ENCODE measurements at regions not wholly inside any gene's neighbourhood (a gene's known extent, or its start where the extent isn't known, plus 50 kb on each side); places are given as distances from the start of the nearest gene placed in this dataset.

DNA sequence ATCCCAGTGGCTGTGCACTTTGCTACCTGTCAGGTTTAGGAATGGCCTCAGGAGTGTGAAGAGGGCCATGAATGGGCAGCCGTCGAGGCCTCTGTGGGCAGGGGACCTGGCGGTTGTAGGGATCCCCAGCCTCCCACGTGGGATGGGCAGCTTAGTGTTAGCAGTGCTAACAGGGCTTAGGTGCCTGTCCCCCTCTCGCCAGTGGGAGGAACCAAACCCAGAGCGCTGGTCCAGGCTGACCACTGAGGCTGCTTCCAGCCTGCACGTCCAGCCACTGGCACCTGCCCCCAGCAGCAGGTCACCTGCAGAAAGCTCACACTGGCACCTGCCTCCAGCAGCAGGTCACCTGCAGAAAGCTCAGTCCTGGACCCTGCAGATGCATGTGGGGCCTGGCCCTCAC lies 162.2 kb upstream of the CIBAR2 start:
- Mint-ChIP-seq H3K9me3 (peaks cover 0 to 3% (median 0%) of the 10 kb centered on the region in 7 donors), H3K27ac (no peak overlapping the region), H3K36me3 (no peaks in the 10 kb centered on the region), H3K4me1 (no peaks in the 10 kb centered on the region), H3K4me3 (no peak overlapping the region), H3K27me3 (peaks cover 3 to 18% (median 8%) of the 10 kb centered on the region in 3 donors)
- ATAC-seq (ENCODE audit: low read depth in 2 of 2) (no peak), DNase-seq (no peak)

GRCh38 chr16:85274924-85275323 lies 162.7 kb upstream of the CIBAR2 start:
- no peaks in the 10 kb centered on the region for H3K36me3 Mint-ChIP-seq
- no peak overlapping the region for H3K27ac Mint-ChIP-seq
- H3K9me3 Mint-ChIP-seq = peaks cover 0 to 3% (median 0%) of the 10 kb centered on the region in 7 donors

GRCh38 chr16:85275533-85276249 lies 163.4 kb upstream of the CIBAR2 start:
- peak; percentile 73 to 76 for ATAC-seq (ENCODE audit: low read depth in 2 of 2)
- no peak overlapping the region for H3K4me3 Mint-ChIP-seq

More at GRCh38 chr16:85274924-85275323, 162.7 kb upstream of the CIBAR2 start:
- ATAC-seq (ENCODE audit: low read depth in 2 of 2) = no peak
- Mint-ChIP-seq H3K4me3 (no peak overlapping the region), H3K27me3 (peaks cover 3 to 18% (median 8%) of the 10 kb centered on the region in 3 donors), H3K4me1 (no peaks in the 10 kb centered on the region)
- DNase-seq = no peak

DNA sequence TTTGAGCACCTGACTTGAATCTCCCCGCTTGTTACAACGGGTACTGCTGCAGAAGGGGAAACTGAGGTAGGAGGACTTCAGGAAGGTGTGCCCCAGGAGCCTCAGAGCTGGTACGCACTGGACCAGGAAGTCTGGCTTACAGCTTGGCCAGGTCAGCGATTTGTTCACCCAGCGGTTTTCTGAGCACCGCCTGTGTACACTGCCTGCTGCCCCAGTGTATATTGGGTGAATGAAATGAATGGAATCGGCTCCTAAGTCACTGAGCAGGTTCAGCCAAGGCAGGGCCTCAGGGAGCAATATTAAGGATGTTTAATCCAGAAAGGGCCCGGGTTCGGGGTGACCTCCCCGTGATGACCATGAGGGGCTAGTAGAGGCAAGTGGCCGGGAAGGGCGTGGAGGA lies 164.0 kb upstream of the CIBAR2 start:
- peaks cover 3 to 11% (median 3%) of the 10 kb centered on the region in 3 donors for H3K27me3 Mint-ChIP-seq
- no peaks in the 10 kb centered on the region for H3K4me1 Mint-ChIP-seq
- H3K27ac Mint-ChIP-seq = no peak overlapping the region
- DNase-seq = no peak
- no peak for ATAC-seq (ENCODE audit: low read depth in 2 of 2)
- no peaks in the 10 kb centered on the region for H3K36me3 Mint-ChIP-seq
- H3K4me3 Mint-ChIP-seq = no peak overlapping the region
- H3K9me3 Mint-ChIP-seq = peaks cover 0 to 3% (median 0%) of the 10 kb centered on the region in 7 donors

More at GRCh38 chr16:85275533-85276249, 163.4 kb upstream of the CIBAR2 start:
- Mint-ChIP-seq H3K4me1 (no peaks in the 10 kb centered on the region), H3K9me3 (peaks cover 0 to 3% (median 0%) of the 10 kb centered on the region in 7 donors), H3K27me3 (peaks cover 3 to 17% (median 8%) of the 10 kb centered on the region in 3 donors), H3K27ac (no peak overlapping the region), H3K36me3 (no peaks in the 10 kb centered on the region)
- peak; percentile 58 for DNase-seq

DNA sequence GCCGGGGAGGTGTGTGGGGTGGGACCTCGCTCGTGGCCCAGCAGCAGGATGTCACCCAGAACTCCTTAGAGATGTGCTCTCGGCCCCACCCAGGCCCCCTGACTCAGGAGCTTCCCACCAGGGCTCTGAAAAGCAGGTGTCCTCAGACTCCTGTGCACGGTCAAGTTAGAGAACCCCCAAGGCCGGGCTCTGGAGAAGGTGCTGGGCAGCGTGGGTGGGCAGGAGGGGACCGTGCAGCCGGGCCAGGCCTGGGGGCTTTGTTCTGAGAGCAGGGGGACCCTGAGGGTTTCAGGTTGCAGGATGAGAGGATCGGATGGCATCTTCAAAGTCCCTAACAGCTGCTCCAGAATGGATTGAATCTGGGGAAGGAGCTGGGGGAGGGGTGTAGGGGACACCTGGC lies 164.4 kb upstream of the CIBAR2 start:
- DNase-seq (no peak), ATAC-seq (ENCODE audit: low read depth in 2 of 2) (no peak)
- Mint-ChIP-seq H3K4me1 (no peaks in the 10 kb centered on the region), H3K4me3 (no peak overlapping the region), H3K27me3 (peaks cover 0 to 8% (median 3%) of the 10 kb centered on the region in 3 donors), H3K36me3 (no peaks in the 10 kb centered on the region), H3K27ac (no peak overlapping the region), H3K9me3 (peaks cover 0 to 3% (median 0%) of the 10 kb centered on the region in 7 donors)

GRCh38 chr16:85278839-85279238 lies 166.6 kb upstream of the CIBAR2 start:
- H3K36me3 Mint-ChIP-seq = no peaks in the 10 kb centered on the region
- no peaks in the 10 kb centered on the region for H3K4me1 Mint-ChIP-seq
- H3K27ac Mint-ChIP-seq = peak overlapping the region in 1 of 6 donors; percentile 41
- peaks cover 0 to 8% (median 0%) of the 10 kb centered on the region in 3 donors for H3K27me3 Mint-ChIP-seq
- DNase-seq = no peak
- no peaks in the 10 kb centered on the region for H3K9me3 Mint-ChIP-seq
- H3K4me3 Mint-ChIP-seq = no peak overlapping the region
- ATAC-seq (ENCODE audit: low read depth in 2 of 2) = no peak

GRCh38 chr16:85279402-85279801 lies 167.1 kb upstream of the CIBAR2 start:
- Mint-ChIP-seq H3K27me3 (peaks cover 0 to 10% (median 0%) of the 10 kb centered on the region in 3 donors), H3K9me3 (no peaks in the 10 kb centered on the region), H3K4me3 (no peak overlapping the region), H3K4me1 (no peaks in the 10 kb centered on the region), H3K27ac (peak overlapping the region in 1 of 6 donors; percentile 42), H3K36me3 (no peaks in the 10 kb centered on the region)
- ATAC-seq (ENCODE audit: low read depth in 2 of 2) = no peak
- DNase-seq = no peak

DNA sequence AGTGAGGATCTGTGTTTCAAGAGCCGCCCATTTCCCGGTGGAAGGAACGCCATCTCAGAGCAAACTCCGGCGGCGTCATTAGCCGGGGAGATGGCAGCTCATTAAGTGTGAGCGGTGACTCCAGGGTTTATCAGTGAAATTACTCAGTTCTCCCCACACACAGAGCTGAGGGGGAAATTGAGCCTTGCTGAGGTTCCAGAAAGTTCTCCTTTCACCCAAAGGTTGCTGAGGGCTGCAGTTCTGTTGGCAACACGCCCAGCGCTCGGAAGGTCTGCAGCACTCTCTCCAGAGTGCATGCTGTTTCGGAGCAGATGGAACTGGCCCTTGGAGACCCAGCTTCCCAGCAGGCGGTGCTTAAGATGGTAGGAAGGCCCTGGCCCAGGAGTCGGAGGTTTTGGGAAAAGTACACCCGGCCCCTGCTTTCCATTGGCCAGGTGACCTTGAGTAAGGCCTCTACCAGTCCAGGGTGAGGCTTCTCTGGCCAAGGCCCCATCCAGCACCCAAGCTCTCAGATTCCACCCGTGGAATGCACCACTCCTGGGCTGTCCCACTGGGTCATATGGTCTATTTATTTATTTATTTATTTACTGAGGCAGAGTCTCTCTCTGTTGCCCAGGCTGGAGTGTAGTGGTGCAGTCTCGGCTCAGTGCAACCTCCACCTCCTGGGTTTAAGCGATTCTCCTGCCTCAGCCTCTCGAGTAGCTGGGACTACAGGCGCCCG lies 167.7 kb upstream of the CIBAR2 start:
- DNase-seq (no peak), ATAC-seq (ENCODE audit: low read depth in 2 of 2) (no peak)
- Mint-ChIP-seq H3K36me3 (no peaks in the 10 kb centered on the region), H3K4me3 (no peak overlapping the region), H3K27ac (no peak overlapping the region), H3K4me1 (no peaks in the 10 kb centered on the region), H3K9me3 (no peaks in the 10 kb centered on the region), H3K27me3 (peaks cover 0 to 11% (median 0%) of the 10 kb centered on the region in 3 donors)

DNA sequence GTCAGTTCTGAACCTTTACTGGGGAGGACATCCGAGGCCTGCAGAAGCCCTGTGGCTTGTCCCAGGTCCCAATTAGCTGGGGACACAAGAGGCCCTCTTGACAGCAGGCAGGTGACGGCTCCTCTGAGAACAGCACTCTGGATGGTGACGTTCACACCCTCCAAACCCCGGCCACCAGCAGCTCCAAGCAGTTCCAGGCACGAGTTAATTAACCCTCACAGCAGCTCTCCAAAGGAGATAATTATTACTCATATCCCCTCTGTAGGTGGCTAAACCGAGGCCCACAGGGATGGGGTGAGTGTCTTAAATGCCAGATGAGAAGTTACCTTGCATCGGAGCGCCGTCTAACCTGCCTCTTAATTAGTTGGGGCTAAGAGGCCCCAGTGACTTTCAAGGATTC lies 168.9 kb upstream of the CIBAR2 start:
- Mint-ChIP-seq H3K4me3 (no peak overlapping the region), H3K27me3 (peaks cover 0 to 11% (median 0%) of the 10 kb centered on the region in 3 donors), H3K36me3 (no peaks in the 10 kb centered on the region), H3K4me1 (no peaks in the 10 kb centered on the region), H3K27ac (no peak overlapping the region), H3K9me3 (no peaks in the 10 kb centered on the region)
- ATAC-seq (ENCODE audit: low read depth in 2 of 2) (no peak), DNase-seq (no peak)

GRCh38 chr16:85282842-85283241 lies 170.6 kb upstream of the CIBAR2 start:
- Mint-ChIP-seq H3K36me3 (no peaks in the 10 kb centered on the region), H3K4me3 (no peak overlapping the region), H3K4me1 (no peaks in the 10 kb centered on the region), H3K27me3 (peaks cover 0 to 23% (median 7%) of the 10 kb centered on the region in 3 donors), H3K27ac (peak overlapping the region in 1 of 6 donors; percentile 33), H3K9me3 (no peaks in the 10 kb centered on the region)
- ATAC-seq (ENCODE audit: low read depth in 2 of 2) (no peak), DNase-seq (no peak)

GRCh38 chr16:85283305-85284050 lies 171.2 kb upstream of the CIBAR2 start:
- DNase-seq = no peak
- H3K4me1 Mint-ChIP-seq = no peaks in the 10 kb centered on the region
- peaks cover 0 to 23% (median 7%) of the 10 kb centered on the region in 3 donors for H3K27me3 Mint-ChIP-seq
- no peak overlapping the region for H3K27ac Mint-ChIP-seq
- no peaks in the 10 kb centered on the region for H3K9me3 Mint-ChIP-seq
- no peak overlapping the region for H3K4me3 Mint-ChIP-seq
- no peak for ATAC-seq (ENCODE audit: low read depth in 2 of 2)
- H3K36me3 Mint-ChIP-seq = no peaks in the 10 kb centered on the region

GRCh38 chr16:85284141-85284817 lies 172.0 kb upstream of the CIBAR2 start:
- no peaks in the 10 kb centered on the region for H3K9me3 Mint-ChIP-seq
- DNase-seq (no peak), ATAC-seq (ENCODE audit: low read depth in 2 of 2) (no peak)
- no peaks in the 10 kb centered on the region for H3K4me1 Mint-ChIP-seq
- no peak overlapping the region for H3K4me3 Mint-ChIP-seq
- H3K36me3 Mint-ChIP-seq = no peaks in the 10 kb centered on the region
- H3K27ac Mint-ChIP-seq = peak overlapping the region in 1 of 6 donors; percentile 78
- peaks cover 0 to 23% (median 7%) of the 10 kb centered on the region in 3 donors for H3K27me3 Mint-ChIP-seq

GRCh38 chr16:85285681-85286065 lies 173.4 kb upstream of the CIBAR2 start:
- DNase-seq (no peak), ATAC-seq (ENCODE audit: low read depth in 2 of 2) (no peak)
- Mint-ChIP-seq H3K4me3 (no peak overlapping the region), H3K27me3 (peaks cover 0 to 23% (median 7%) of the 10 kb centered on the region in 3 donors), H3K27ac (no peak overlapping the region), H3K9me3 (no peaks in the 10 kb centered on the region), H3K4me1 (no peaks in the 10 kb centered on the region), H3K36me3 (no peaks in the 10 kb centered on the region)

All from naive B cell (primary cell).